IMR-90 (cell line): ENCODE measurements at regions not wholly inside any gene's neighbourhood (a gene's known extent, or its start where the extent isn't known, plus 50 kb on each side); places are given as distances from the start of the nearest gene placed in this dataset.

Source experiments
- BHLHE40 ChIP-seq: fragments of 150-350 bp; IDR thresholded peaks from 2 replicates; pipeline ENCODE4 v1.6.1; 2016; ENCODE audit warnings: mild to moderate bottlenecking, low read depth, low read length
- CEBPB ChIP-seq: IDR thresholded peaks from 2 replicates; pipeline ENCODE4 v1.6.1; 2012; ENCODE audit warnings: low read depth, low read length, improper control_type of control experiment
- CHD1 ChIP-seq: IDR thresholded peaks from 2 replicates; pipeline ENCODE4 v1.6.1; 2012; ENCODE audit warnings: low read depth, low read length, improper control_type of control experiment
- FOS ChIP-seq: fragments of 150-350 bp; IDR thresholded peaks from 2 replicates; pipeline ENCODE4 v1.6.1; 2016; ENCODE audit warnings: low read depth, low read length
- MXI1 ChIP-seq: IDR thresholded peaks from 2 replicates; pipeline ENCODE4 v1.6.1; 2012; ENCODE audit warnings: low read depth, mild to moderate bottlenecking, low read length, moderate library complexity, borderline replicate concordance
- POLR2A ChIP-seq: IDR thresholded peaks from 2 replicates; pipeline ENCODE4 v1.6.1; 2012; ENCODE audit warnings: mild to moderate bottlenecking, low read depth, low read length
- RFX5 ChIP-seq: IDR thresholded peaks from 2 replicates; pipeline ENCODE4 v1.8.0; 2012; ENCODE audit warnings: low read depth, mild to moderate bottlenecking, low read length, moderate library complexity
- SMC3 ChIP-seq: fragments of 150-350 bp; IDR thresholded peaks from 2 replicates; pipeline ENCODE4 v1.6.1; 2016; ENCODE audit warnings: low read depth, mild to moderate bottlenecking, antibody characterized with exemption, low read length, moderate library complexity
- TF ChIP-seq, protein P1 (sequence below): conservative IDR thresholded peaks from 2 replicates; pipeline ENCODE4 v1.5.1; 2012; ENCODE audit warnings: mild to moderate bottlenecking, low read depth, low read length, improper control_type of control experiment
- TF ChIP-seq, protein P2 (sequence below): fragments of 150-350 bp; IDR thresholded peaks from 2 replicates; pipeline ENCODE4 v1.6.1; 2016; ENCODE audit warnings: low read depth, mild to moderate bottlenecking, low read length, moderate library complexity, borderline replicate concordance

DNA sequence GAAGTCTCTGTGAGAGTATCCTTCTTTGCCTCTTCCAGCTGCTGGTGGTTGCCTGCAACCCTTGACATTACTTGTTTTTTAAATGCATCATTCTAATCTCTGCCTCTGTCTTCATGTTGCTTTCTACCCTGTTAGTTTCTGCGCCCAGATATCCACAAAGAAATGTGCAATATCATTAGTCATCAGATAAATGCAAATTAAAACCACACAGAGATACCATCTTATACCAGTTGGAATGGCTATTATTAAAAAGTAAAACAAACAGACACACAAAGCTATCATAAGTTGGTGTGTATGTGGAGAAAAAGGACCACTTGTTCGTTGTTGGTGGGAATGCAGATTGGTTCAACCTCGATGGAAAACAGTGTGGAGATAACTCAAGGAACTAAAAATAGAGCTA is 517.4 kb downstream of the FAT4 start:
- TF ChIP-seq, protein P1, sequence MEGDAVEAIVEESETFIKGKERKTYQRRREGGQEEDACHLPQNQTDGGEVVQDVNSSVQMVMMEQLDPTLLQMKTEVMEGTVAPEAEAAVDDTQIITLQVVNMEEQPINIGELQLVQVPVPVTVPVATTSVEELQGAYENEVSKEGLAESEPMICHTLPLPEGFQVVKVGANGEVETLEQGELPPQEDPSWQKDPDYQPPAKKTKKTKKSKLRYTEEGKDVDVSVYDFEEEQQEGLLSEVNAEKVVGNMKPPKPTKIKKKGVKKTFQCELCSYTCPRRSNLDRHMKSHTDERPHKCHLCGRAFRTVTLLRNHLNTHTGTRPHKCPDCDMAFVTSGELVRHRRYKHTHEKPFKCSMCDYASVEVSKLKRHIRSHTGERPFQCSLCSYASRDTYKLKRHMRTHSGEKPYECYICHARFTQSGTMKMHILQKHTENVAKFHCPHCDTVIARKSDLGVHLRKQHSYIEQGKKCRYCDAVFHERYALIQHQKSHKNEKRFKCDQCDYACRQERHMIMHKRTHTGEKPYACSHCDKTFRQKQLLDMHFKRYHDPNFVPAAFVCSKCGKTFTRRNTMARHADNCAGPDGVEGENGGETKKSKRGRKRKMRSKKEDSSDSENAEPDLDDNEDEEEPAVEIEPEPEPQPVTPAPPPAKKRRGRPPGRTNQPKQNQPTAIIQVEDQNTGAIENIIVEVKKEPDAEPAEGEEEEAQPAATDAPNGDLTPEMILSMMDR: no peak
- no peak for TF ChIP-seq SMC3
- TF ChIP-seq POLR2A: no peak
- TF ChIP-seq FOS: no peak
- TF ChIP-seq RFX5: no peak
- TF ChIP-seq CEBPB: no peak
- no peak for TF ChIP-seq BHLHE40
- TF ChIP-seq CHD1: no peak
- TF ChIP-seq, protein P2, sequence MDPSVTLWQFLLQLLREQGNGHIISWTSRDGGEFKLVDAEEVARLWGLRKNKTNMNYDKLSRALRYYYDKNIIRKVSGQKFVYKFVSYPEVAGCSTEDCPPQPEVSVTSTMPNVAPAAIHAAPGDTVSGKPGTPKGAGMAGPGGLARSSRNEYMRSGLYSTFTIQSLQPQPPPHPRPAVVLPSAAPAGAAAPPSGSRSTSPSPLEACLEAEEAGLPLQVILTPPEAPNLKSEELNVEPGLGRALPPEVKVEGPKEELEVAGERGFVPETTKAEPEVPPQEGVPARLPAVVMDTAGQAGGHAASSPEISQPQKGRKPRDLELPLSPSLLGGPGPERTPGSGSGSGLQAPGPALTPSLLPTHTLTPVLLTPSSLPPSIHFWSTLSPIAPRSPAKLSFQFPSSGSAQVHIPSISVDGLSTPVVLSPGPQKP: no peak
- no peak for TF ChIP-seq MXI1
